H9 (cell line): ENCODE measurements at regions not wholly inside any gene's neighbourhood (a gene's known extent, or its start where the extent isn't known, plus 50 kb on each side); places are given as distances from the start of the nearest gene placed in this dataset.

Source experiments
- DNase-seq: peaks from one replicate; pipeline ENCODE4 v3.0.0-alpha.2; 2017
- H2AFZ ChIP-seq: one replicate; pipeline ENCODE4 v1.6.1; 2013; ENCODE audit warnings: mild to moderate bottlenecking, low read length, control low read depth, moderate library complexity
- H2AK5ac ChIP-seq: 2 replicates; pipeline ENCODE4 v1.6.1; 2013; ENCODE audit warnings: low read length, control low read depth, mixed read lengths; ENCODE audit not compliant: insufficient read length
- H2BK120ac ChIP-seq: one replicate; pipeline ENCODE4 v1.6.1; 2013; ENCODE audit warnings: low read depth, mild to moderate bottlenecking, low read length, control low read depth, inconsistent platforms; ENCODE audit not compliant: poor library complexity, severe bottlenecking
- H2BK12ac ChIP-seq: 2 replicates; pipeline ENCODE4 v1.6.1; 2013; ENCODE audit warnings: low read length, control low read depth, mixed read lengths, low read depth; ENCODE audit not compliant: insufficient read length
- H2BK15ac ChIP-seq: 2 replicates; pipeline ENCODE4 v1.6.1; 2013; ENCODE audit warnings: low read depth, low read length, control low read depth
- H2BK20ac ChIP-seq: one replicate; pipeline ENCODE4 v1.6.1; 2013; ENCODE audit warnings: low read depth, mild to moderate bottlenecking, low read length, control low read depth, inconsistent platforms; ENCODE audit not compliant: poor library complexity, severe bottlenecking
- H2BK5ac ChIP-seq: 2 replicates; pipeline ENCODE4 v1.6.1; 2013; ENCODE audit warnings: low read length, control low read depth, mixed read lengths; ENCODE audit not compliant: insufficient read length
- H3K14ac ChIP-seq: 2 replicates; pipeline ENCODE4 v1.6.1; 2013; ENCODE audit warnings: low read length, control low read depth; ENCODE audit not compliant: insufficient read depth
- H3K18ac ChIP-seq: 2 replicates; pipeline ENCODE4 v1.6.1; 2013; ENCODE audit warnings: low read depth, mild to moderate bottlenecking, mixed read lengths, low read length, control low read depth; ENCODE audit not compliant: insufficient read length
- H3K23ac ChIP-seq: 2 replicates; pipeline ENCODE4 v1.6.1; 2013; ENCODE audit warnings: low read length, control low read depth, mixed read lengths, low read depth; ENCODE audit not compliant: insufficient read length
- H3K23me2 ChIP-seq: 2 replicates; pipeline ENCODE4 v1.6.1; 2013; ENCODE audit warnings: low read depth, mild to moderate bottlenecking, mixed read lengths, low read length, control low read depth; ENCODE audit not compliant: insufficient read length, poor library complexity, severe bottlenecking
- H3K27ac ChIP-seq: 2 replicates; pipeline ENCODE4 v1.5.1; 2013; ENCODE audit warnings: low read length, control low read depth, mixed read lengths, low read depth; ENCODE audit not compliant: insufficient read length
- H3K27me3 ChIP-seq: 2 replicates; pipeline ENCODE4 v1.6.1; 2013; ENCODE audit warnings: low read length, control low read depth, inconsistent platforms; ENCODE audit not compliant: insufficient read depth
- H3K4ac ChIP-seq: 2 replicates; pipeline ENCODE4 v1.6.1; 2013; ENCODE audit warnings: low read depth, mild to moderate bottlenecking, control low read depth, inconsistent platforms, low read length, moderate library complexity
- H3K4me1 ChIP-seq: 2 replicates; pipeline ENCODE4 v1.6.1; 2013; ENCODE audit warnings: low read length, control low read depth, inconsistent platforms; ENCODE audit not compliant: insufficient read depth
- H3K4me2 ChIP-seq: 2 replicates; pipeline ENCODE4 v1.6.1; 2013; ENCODE audit warnings: low read length, control low read depth, mixed read lengths; ENCODE audit not compliant: insufficient read length, insufficient read depth
- H3K56ac ChIP-seq: 2 replicates; pipeline ENCODE4 v1.6.1; 2013; ENCODE audit warnings: low read depth, mild to moderate bottlenecking, mixed read lengths, low read length, control low read depth; ENCODE audit not compliant: insufficient read length
- H3K79me1 ChIP-seq: 2 replicates; pipeline ENCODE4 v1.6.1; 2013; ENCODE audit warnings: low read depth, mild to moderate bottlenecking, moderate library complexity, low read length, control low read depth, inconsistent platforms; ENCODE audit not compliant: insufficient read depth, poor library complexity, severe bottlenecking
- H3K79me2 ChIP-seq: 2 replicates; pipeline ENCODE4 v1.6.1; 2013; ENCODE audit warnings: low read length, control low read depth, inconsistent platforms; ENCODE audit not compliant: insufficient read depth
- H3K9ac ChIP-seq: 2 replicates; pipeline ENCODE4 v1.6.1; 2013; ENCODE audit warnings: low read length, control low read depth, mixed read lengths; ENCODE audit not compliant: insufficient read length; ENCODE audit errors: extremely low read depth
- H3K9me3 ChIP-seq: one replicate; pipeline ENCODE4 v1.6.1; 2013; ENCODE audit warnings: low read depth, low read length, inconsistent platforms; ENCODE audit not compliant: control insufficient read depth
- H3T11ph ChIP-seq: one replicate; pipeline ENCODE4 v1.6.1; 2013; ENCODE audit warnings: mild to moderate bottlenecking, low read length, control low read depth, inconsistent platforms
- H4K20me1 ChIP-seq: one replicate; pipeline ENCODE4 v1.6.1; 2013; ENCODE audit not compliant: control insufficient read depth, insufficient read length, insufficient read depth
- H4K5ac ChIP-seq: 2 replicates; pipeline ENCODE4 v1.6.1; 2013; ENCODE audit warnings: low read depth, mild to moderate bottlenecking, mixed read lengths, low read length, control low read depth; ENCODE audit not compliant: insufficient read length
- H4K8ac ChIP-seq: replicated peaks from 2 replicates; pipeline ENCODE4 v1.6.1; 2013; ENCODE audit warnings: low read length, control low read depth, mixed read lengths, low read depth; ENCODE audit not compliant: insufficient read length
- H4K91ac ChIP-seq: 2 replicates; pipeline ENCODE4 v1.6.1; 2013; ENCODE audit warnings: low read depth, mild to moderate bottlenecking, moderate library complexity, mixed read lengths, low read length, control low read depth; ENCODE audit not compliant: insufficient read length
- H3K27ac Mint-ChIP-seq, 3 experiments: 2 replicates in 2 of 3; 3 replicates in 1 of 3; pipeline ENCODE4 v1.8.0; 2020 to 2021; ENCODE audit warnings: mixed read lengths in 3 of 3, mild to moderate bottlenecking in 1 of 3, moderate library complexity in 1 of 3
- H3K27me3 Mint-ChIP-seq: 2 replicates; pipeline ENCODE4 v1.8.0; 2021; ENCODE audit warnings: low read depth, mild to moderate bottlenecking, moderate library complexity, mixed read lengths
- H3K36me3 Mint-ChIP-seq, 3 experiments: 2 replicates in 2 of 3; 3 replicates in 1 of 3; pipeline ENCODE4 v1.8.0; 2020 to 2021; ENCODE audit warnings: low read depth in 3 of 3, mixed read lengths in 3 of 3; ENCODE audit not compliant: insufficient read depth in 1 of 3
- H3K4me1 Mint-ChIP-seq, 2 experiments: 2 replicates each; pipeline ENCODE4 v1.8.0; 2020; ENCODE audit warnings: mixed read lengths in 2 of 2
- H3K4me3 Mint-ChIP-seq, 2 experiments: 2 replicates in 1 of 2; 3 replicates in 1 of 2; pipeline ENCODE4 v1.8.0; 2020 to 2021; ENCODE audit warnings: mild to moderate bottlenecking in 2 of 2, mixed read lengths in 2 of 2, moderate library complexity in 1 of 2
- H3K9me3 Mint-ChIP-seq, 2 experiments: 2 replicates in 1 of 2; 3 replicates in 1 of 2; pipeline ENCODE4 v1.8.0; 2020; ENCODE audit warnings: mild to moderate bottlenecking in 2 of 2, mixed read lengths in 2 of 2, moderate library complexity in 1 of 2
- WGBS: extraction: QIAGEN DNeasy Blood & Tissue Kit; methylation state at CpG from one replicate; pipeline ENCODE4 v1.1.7; 2013; ENCODE audit warnings: missing lambda C conversion rate, low lambda C conversion rate, mixed read lengths; ENCODE audit not compliant: insufficient read length; ENCODE audit errors: extremely low coverage; 5-methylcytosine and 5-hydroxymethylcytosine counted together
- TF ChIP-seq, protein P1 (sequence below): fragments of 200-600 bp; sonication (generic); conservative IDR thresholded peaks from 3 replicates; pipeline ENCODE4 v1.8.0; 2021; ENCODE audit warnings: antibody characterized with exemption, mild to moderate bottlenecking

GRCh38 chr2:14759082-14759481, 126.6 kb downstream of the LRATD1 start:
- no peak overlapping the region for H3K23ac ChIP-seq
- H3K79me2 ChIP-seq = no peaks in the 10 kb centered on the region
- no peak overlapping the region for H3K4ac ChIP-seq
- WGBS = no CpG with 5 or more reads among the region's 5 CpGs
- H3K27me3 ChIP-seq = no peaks in the 10 kb centered on the region
- no peaks in the 10 kb centered on the region for H3K4me1 ChIP-seq
- no peak overlapping the region for H2BK5ac ChIP-seq
- no peak overlapping the region for H2AK5ac ChIP-seq
- no peak overlapping the region for H3T11ph ChIP-seq
- no peak overlapping the region for H3K56ac ChIP-seq
- no peak overlapping the region for H2BK12ac ChIP-seq
- no peak overlapping the region for H3K9ac ChIP-seq
- H3K4me3 Mint-ChIP-seq = no peak overlapping the region
- no peaks in the 10 kb centered on the region for H3K79me1 ChIP-seq
- no peak overlapping the region for H2BK120ac ChIP-seq
- H3K18ac ChIP-seq = no peak overlapping the region
- no peak for DNase-seq
- H4K91ac ChIP-seq = no peak overlapping the region
- no peaks in the 10 kb centered on the region for H3K36me3 Mint-ChIP-seq
- H3K9me3 ChIP-seq = no peaks in the 10 kb centered on the region
- no peak overlapping the region for H4K8ac ChIP-seq
- H4K20me1 ChIP-seq = no peaks in the 10 kb centered on the region
- no peak overlapping the region for H3K27ac ChIP-seq
- H2BK15ac ChIP-seq = no peak overlapping the region
- H3K4me1 Mint-ChIP-seq = no peaks in the 10 kb centered on the region
- H3K9me3 Mint-ChIP-seq = no peaks in the 10 kb centered on the region
- peaks cover 2% of the 10 kb centered on the region; the same call in 1 of the 2 replicates for H3K27me3 Mint-ChIP-seq
- H2BK20ac ChIP-seq = no peak overlapping the region
- TF ChIP-seq, protein P1, sequence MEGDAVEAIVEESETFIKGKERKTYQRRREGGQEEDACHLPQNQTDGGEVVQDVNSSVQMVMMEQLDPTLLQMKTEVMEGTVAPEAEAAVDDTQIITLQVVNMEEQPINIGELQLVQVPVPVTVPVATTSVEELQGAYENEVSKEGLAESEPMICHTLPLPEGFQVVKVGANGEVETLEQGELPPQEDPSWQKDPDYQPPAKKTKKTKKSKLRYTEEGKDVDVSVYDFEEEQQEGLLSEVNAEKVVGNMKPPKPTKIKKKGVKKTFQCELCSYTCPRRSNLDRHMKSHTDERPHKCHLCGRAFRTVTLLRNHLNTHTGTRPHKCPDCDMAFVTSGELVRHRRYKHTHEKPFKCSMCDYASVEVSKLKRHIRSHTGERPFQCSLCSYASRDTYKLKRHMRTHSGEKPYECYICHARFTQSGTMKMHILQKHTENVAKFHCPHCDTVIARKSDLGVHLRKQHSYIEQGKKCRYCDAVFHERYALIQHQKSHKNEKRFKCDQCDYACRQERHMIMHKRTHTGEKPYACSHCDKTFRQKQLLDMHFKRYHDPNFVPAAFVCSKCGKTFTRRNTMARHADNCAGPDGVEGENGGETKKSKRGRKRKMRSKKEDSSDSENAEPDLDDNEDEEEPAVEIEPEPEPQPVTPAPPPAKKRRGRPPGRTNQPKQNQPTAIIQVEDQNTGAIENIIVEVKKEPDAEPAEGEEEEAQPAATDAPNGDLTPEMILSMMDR = no peak
- no peak overlapping the region for H3K14ac ChIP-seq
- no peaks in the 10 kb centered on the region for H3K23me2 ChIP-seq
- no peak overlapping the region; a peak in 1 of 7 replicates for H3K27ac Mint-ChIP-seq
- no peak overlapping the region for H2AFZ ChIP-seq
- no peak overlapping the region for H3K4me2 ChIP-seq
- H4K5ac ChIP-seq = no peak overlapping the region
